ENCODE measurements at regions not wholly inside any gene's neighbourhood (a gene's known extent, or its start where the extent isn't known, plus 50 kb on each side); places are given as distances from the start of the nearest gene placed in this dataset.

DNA sequence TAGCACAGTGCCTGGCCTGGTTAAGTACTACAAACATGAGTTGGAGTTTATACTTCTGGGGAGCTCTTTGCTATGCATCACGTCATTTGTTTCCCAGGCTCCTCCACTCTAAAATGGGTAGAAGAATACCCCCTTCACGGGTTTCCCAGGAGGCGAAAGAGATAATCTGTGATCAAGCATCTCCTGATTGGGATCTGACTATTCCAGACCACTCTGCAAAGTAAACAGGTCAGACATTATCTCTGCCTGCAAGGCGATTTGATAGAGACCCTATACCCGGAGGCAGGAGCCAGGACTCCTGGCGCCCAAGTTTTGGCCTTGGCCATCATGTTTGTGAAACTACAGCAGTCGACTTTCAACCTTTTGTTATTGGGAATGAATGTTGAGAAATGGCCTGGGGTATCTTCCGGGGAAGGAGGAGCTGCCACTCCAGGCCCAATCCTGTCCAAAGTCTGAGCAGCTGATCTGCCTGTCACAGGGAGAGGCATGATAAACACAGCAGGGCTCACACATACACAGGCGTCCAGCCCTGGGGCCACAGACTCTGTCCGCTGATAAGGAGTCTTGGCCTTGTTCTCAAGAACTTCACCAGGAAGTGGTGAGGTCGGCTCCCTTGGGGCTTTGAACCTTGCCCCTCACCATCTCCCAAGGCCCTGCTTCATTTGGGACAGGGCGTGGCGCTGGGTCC is 199.9 kb downstream of the MAF start:
- TF ChIP-seq, protein P1, sequence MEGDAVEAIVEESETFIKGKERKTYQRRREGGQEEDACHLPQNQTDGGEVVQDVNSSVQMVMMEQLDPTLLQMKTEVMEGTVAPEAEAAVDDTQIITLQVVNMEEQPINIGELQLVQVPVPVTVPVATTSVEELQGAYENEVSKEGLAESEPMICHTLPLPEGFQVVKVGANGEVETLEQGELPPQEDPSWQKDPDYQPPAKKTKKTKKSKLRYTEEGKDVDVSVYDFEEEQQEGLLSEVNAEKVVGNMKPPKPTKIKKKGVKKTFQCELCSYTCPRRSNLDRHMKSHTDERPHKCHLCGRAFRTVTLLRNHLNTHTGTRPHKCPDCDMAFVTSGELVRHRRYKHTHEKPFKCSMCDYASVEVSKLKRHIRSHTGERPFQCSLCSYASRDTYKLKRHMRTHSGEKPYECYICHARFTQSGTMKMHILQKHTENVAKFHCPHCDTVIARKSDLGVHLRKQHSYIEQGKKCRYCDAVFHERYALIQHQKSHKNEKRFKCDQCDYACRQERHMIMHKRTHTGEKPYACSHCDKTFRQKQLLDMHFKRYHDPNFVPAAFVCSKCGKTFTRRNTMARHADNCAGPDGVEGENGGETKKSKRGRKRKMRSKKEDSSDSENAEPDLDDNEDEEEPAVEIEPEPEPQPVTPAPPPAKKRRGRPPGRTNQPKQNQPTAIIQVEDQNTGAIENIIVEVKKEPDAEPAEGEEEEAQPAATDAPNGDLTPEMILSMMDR (IDR thresholded peaks at IDR 0.05; ENCODE audit: control extremely low read depth in 1 of 3, insufficient read depth in 1 of 3, low read depth in 1 of 3, low read length in 3 of 3): no peak
- TF ChIP-seq POLR2AphosphoS5 (IDR thresholded peaks at IDR 0.05; ENCODE audit: low read depth, low read length) (no peak), USF2 (IDR thresholded peaks at IDR 0.05; ENCODE audit: low read length) (no peak), TAF1 (IDR thresholded peaks at IDR 0.05; ENCODE audit: low read depth, low read length) (no peak), TEAD4 (IDR thresholded peaks at IDR 0.05; ENCODE audit: low read depth, low read length) (no peak), EP300 (IDR thresholded peaks at IDR 0.05; ENCODE audit: borderline replicate concordance in 1 of 2, low read depth in 2 of 2, low read length in 2 of 2) (no peak), SIN3A (conservative IDR thresholded peaks at IDR 0.05 in 1 of 2, IDR thresholded peaks at IDR 0.05 in 1 of 2; ENCODE audit: low read depth in 1 of 2, low read length in 2 of 2) (no peak), HDAC6 (IDR thresholded peaks at IDR 0.05; ENCODE audit: low read depth, low read length) (no peak), RAD21 (IDR thresholded peaks at IDR 0.05 in 1 of 2, conservative IDR thresholded peaks at IDR 0.05 in 1 of 2; ENCODE audit: low read depth in 2 of 2, low read length in 2 of 2) (no peak), BRCA1 (IDR thresholded peaks at IDR 0.05; ENCODE audit: low read depth, low read length) (no peak), NANOG (IDR thresholded peaks at IDR 0.05; ENCODE audit: insufficient read depth, low read depth, low read length, poor library complexity, severe bottlenecking) (no peak), NRF1 (IDR thresholded peaks at IDR 0.05; ENCODE audit: low read depth, low read length) (no peak), FOSL1 (IDR thresholded peaks at IDR 0.05; ENCODE audit: insufficient read depth, low read depth, low read length) (no peak)
- TF ChIP-seq, protein P2, sequence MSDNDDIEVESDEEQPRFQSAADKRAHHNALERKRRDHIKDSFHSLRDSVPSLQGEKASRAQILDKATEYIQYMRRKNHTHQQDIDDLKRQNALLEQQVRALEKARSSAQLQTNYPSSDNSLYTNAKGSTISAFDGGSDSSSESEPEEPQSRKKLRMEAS (IDR thresholded peaks at IDR 0.05): no peak

Data from H1 (cell line).